Lower leg skin (tissue), 3 donors: ENCODE measurements at regions not wholly inside any gene's neighbourhood (a gene's known extent, or its start where the extent isn't known, plus 50 kb on each side); places are given as distances from the start of the nearest gene placed in this dataset.

ENCODE experiments used
- POLR2A ChIP-seq, 2 donors: fragments of 450-650 bp; IDR thresholded peaks; one replicate each; pipeline ENCODE4 v1.6.1; 2016 to 2017; ENCODE audit warnings: antibody characterized with exemption in 2 of 2, mild to moderate bottlenecking in 1 of 2, moderate library complexity in 1 of 2
- TF ChIP-seq, protein P1 (sequence below), 3 donors: fragments of 450-650 bp; IDR thresholded peaks; one replicate each; pipeline ENCODE4 v1.5.1; 2016; ENCODE audit warnings: antibody characterized with exemption in 3 of 3, mild to moderate bottlenecking in 3 of 3, moderate library complexity in 2 of 3

DNA sequence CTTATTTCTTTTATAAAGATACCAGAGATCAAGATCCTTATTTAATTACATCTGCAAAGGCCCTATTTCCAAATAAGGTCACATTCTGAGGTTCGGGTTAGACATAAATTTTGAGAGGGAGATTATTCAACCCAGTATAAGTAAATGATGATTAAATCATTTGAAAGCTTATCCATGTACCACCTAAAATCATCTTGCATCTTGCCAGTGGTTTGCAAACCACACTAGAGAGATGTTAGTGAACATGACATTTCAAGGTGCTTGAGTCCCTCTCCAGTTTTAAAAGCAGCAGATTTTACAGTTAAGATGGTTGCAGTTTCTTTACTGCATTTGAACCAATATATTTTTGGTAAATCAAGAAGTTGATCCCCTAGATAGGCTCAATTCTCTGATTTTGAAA is 49.9 kb upstream of the TMPO start:
- TF ChIP-seq, protein P1, sequence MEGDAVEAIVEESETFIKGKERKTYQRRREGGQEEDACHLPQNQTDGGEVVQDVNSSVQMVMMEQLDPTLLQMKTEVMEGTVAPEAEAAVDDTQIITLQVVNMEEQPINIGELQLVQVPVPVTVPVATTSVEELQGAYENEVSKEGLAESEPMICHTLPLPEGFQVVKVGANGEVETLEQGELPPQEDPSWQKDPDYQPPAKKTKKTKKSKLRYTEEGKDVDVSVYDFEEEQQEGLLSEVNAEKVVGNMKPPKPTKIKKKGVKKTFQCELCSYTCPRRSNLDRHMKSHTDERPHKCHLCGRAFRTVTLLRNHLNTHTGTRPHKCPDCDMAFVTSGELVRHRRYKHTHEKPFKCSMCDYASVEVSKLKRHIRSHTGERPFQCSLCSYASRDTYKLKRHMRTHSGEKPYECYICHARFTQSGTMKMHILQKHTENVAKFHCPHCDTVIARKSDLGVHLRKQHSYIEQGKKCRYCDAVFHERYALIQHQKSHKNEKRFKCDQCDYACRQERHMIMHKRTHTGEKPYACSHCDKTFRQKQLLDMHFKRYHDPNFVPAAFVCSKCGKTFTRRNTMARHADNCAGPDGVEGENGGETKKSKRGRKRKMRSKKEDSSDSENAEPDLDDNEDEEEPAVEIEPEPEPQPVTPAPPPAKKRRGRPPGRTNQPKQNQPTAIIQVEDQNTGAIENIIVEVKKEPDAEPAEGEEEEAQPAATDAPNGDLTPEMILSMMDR (IDR thresholded peaks at IDR 0.05): no peak
- TF ChIP-seq POLR2A (IDR thresholded peaks at IDR 0.05): no peak
